Tibial nerve (tissue), 3 donors: ENCODE measurements at regions not wholly inside any gene's neighbourhood (a gene's known extent, or its start where the extent isn't known, plus 50 kb on each side); places are given as distances from the start of the nearest gene placed in this dataset.

Experiments
- CTCF ChIP-seq, 5 experiments: fragments of 200-600 bp in 3 of 5; fragments of 450-650 bp in 2 of 5; sonication (generic) in 3 of 5; IDR thresholded peaks; one replicate each; pipeline ENCODE4 v1.5.1; 2016 to 2019; ENCODE audit warnings: antibody characterized with exemption in 5 of 5, mild to moderate bottlenecking in 3 of 5, moderate library complexity in 2 of 5
- POLR2A ChIP-seq, 2 donors: fragments of 450-650 bp; IDR thresholded peaks; one replicate each; pipeline ENCODE4 v1.6.1; 2017; ENCODE audit warnings: antibody characterized with exemption in 2 of 2, mild to moderate bottlenecking in 2 of 2, moderate library complexity in 2 of 2

GRCh38 chr20:60662307-60662706, 589.8 kb upstream of the CDH4 start:
- TF ChIP-seq POLR2A (IDR thresholded peaks at IDR 0.05) (no peak), CTCF (IDR thresholded peaks at IDR 0.05) (no peak)
